Tibial nerve (tissue), 4 donors: ENCODE measurements at regions not wholly inside any gene's neighbourhood (a gene's known extent, or its start where the extent isn't known, plus 50 kb on each side); places are given as distances from the start of the nearest gene placed in this dataset.

Experiments
- DNase-seq, 2 donors: peaks; one replicate each; pipeline ENCODE4 v3.0.0-alpha.2; 2019; ENCODE audit warnings: low spot score in 2 of 2
- H3K27ac ChIP-seq, 4 donors: fragments of 200-600 bp; sonication (generic) in 3 of 4; one replicate each; pipeline ENCODE4 v1.5.1; 2017 to 2019; ENCODE audit warnings: mild to moderate bottlenecking in 1 of 4
- H3K27me3 ChIP-seq, 2 donors: fragments of 200-600 bp; sonication (generic) in 1 of 2; one replicate each; pipeline versions ENCODE4 v1.5.1 to v1.6.0; 2017 to 2019
- H3K36me3 ChIP-seq, 3 donors: fragments of 200-600 bp; sonication (generic); one replicate each; pipeline ENCODE4 v1.5.1; 2018 to 2019
- H3K4me1 ChIP-seq, 4 donors: fragments of 200-600 bp; sonication (generic) in 3 of 4; one replicate each; pipeline ENCODE4 v1.5.1; 2017 to 2019
- H3K4me3 ChIP-seq, 4 donors: fragments of 200-600 bp; sonication (generic) in 3 of 4; one replicate each; pipeline ENCODE4 v1.5.1; 2017 to 2019; ENCODE audit warnings: mild to moderate bottlenecking in 1 of 4, moderate library complexity in 1 of 4
- H3K9me3 ChIP-seq, 4 donors: fragments of 200-600 bp; sonication (generic) in 3 of 4; one replicate each; pipeline ENCODE4 v1.5.1; 2017 to 2019
- EP300 ChIP-seq, 2 donors: sonication (generic); formaldehyde crosslinking; IDR thresholded peaks; one replicate each; pipeline ENCODE4 v1.6.1; 2017; ENCODE audit warnings: antibody characterized with exemption in 2 of 2, mild to moderate bottlenecking in 1 of 2
- POLR2A ChIP-seq, 2 donors: fragments of 450-650 bp; IDR thresholded peaks; one replicate each; pipeline ENCODE4 v1.6.1; 2017; ENCODE audit warnings: antibody characterized with exemption in 2 of 2, mild to moderate bottlenecking in 2 of 2, moderate library complexity in 2 of 2
- WGBS, 2 donors: methylation state at CpG; one replicate each; pipeline ENCODE4 v1.1.5; 2018; 5-methylcytosine and 5-hydroxymethylcytosine counted together
- TF ChIP-seq, protein P1 (sequence below), 5 experiments: fragments of 200-600 bp in 3 of 5; fragments of 450-650 bp in 2 of 5; sonication (generic) in 3 of 5; IDR thresholded peaks; one replicate each; pipeline ENCODE4 v1.5.1; 2016 to 2019; ENCODE audit warnings: antibody characterized with exemption in 5 of 5, mild to moderate bottlenecking in 3 of 5, moderate library complexity in 2 of 5

DNA sequence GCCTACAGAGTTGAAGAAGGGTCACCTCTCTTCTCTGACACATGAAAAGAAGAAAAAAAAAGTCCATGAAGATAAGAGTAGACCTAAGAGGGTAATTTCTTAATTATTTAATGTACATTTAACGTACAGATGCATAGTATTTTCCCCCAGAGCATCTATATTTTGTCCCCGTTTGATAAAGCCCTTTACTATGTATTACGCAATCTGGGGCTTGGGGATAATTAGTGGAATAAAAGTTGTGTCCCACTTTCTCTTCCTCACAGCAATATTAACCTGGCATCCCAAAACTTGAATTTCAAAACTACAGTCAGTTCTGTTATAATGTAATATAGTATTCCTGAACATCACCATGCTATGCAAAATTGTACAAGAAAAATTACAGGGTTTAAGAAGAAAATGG lies 254.1 kb downstream of the SUCLG1 start:
- no peaks in the 10 kb centered on the region for H3K27me3 ChIP-seq
- TF ChIP-seq EP300 (IDR thresholded peaks at IDR 0.05) (no peak), POLR2A (IDR thresholded peaks at IDR 0.05) (no peak)
- TF ChIP-seq, protein P1, sequence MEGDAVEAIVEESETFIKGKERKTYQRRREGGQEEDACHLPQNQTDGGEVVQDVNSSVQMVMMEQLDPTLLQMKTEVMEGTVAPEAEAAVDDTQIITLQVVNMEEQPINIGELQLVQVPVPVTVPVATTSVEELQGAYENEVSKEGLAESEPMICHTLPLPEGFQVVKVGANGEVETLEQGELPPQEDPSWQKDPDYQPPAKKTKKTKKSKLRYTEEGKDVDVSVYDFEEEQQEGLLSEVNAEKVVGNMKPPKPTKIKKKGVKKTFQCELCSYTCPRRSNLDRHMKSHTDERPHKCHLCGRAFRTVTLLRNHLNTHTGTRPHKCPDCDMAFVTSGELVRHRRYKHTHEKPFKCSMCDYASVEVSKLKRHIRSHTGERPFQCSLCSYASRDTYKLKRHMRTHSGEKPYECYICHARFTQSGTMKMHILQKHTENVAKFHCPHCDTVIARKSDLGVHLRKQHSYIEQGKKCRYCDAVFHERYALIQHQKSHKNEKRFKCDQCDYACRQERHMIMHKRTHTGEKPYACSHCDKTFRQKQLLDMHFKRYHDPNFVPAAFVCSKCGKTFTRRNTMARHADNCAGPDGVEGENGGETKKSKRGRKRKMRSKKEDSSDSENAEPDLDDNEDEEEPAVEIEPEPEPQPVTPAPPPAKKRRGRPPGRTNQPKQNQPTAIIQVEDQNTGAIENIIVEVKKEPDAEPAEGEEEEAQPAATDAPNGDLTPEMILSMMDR (IDR thresholded peaks at IDR 0.05) = no peak
- no peaks in the 10 kb centered on the region for H3K36me3 ChIP-seq
- H3K27ac ChIP-seq = no peak overlapping the region
- no peaks in the 10 kb centered on the region for H3K4me1 ChIP-seq
- no peak for DNase-seq
- H3K4me3 ChIP-seq = no peak overlapping the region
- no peaks in the 10 kb centered on the region for H3K9me3 ChIP-seq
- WGBS, 2 donors = 86 to 89% methylated on average over 3 of the region's 3 CpGs

DNA sequence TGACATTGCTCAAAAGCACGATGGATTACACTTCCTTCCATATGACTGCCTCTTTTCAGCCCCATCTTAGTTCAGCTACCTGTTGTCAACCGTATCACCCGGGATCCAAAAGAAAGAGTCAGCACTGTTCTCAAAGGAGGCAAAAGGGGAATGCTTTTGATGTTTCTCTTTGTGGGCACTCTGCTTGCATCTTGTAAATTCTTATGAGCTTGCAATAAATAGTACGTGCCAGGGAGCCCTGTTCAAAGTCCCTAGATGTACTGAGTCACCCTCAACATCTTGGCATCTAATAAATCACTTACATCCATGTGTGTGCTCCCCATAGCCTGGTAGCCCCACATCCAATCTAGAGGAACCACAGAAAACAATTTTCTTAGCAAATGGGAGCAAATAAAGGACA lies 256.9 kb downstream of the SUCLG1 start:
- 77 to 84% methylated on average over 4 of the region's 4 CpGs for WGBS, 2 donors

DNA sequence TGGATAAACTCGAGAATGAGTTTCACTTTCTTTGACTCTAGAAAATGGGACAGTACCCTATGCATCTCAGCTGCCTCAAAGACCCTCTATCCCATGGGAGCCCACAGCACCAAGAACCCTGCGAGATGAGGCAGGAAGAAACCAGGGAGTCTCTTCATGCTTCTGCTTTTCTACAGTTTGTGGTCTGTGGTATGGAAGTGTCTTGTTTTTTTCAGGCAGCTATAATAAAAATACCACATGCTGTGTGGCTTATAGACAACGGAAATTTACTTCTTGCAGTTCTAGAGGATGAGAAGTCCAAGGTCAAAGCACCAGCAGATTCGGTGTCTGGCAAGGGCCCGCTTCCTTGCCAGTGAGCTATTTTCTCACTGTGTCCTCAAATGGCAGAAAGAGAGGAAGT lies 257.9 kb downstream of the SUCLG1 start:
- Histone ChIP-seq H3K4me1 (no peaks in the 10 kb centered on the region), H3K27ac (no peak overlapping the region), H3K36me3 (no peaks in the 10 kb centered on the region), H3K4me3 (no peak overlapping the region), H3K27me3 (no peaks in the 10 kb centered on the region), H3K9me3 (no peaks in the 10 kb centered on the region)
- 82% methylated on average over 5 of the region's 5 CpGs for WGBS, 2 donors
- no peak for DNase-seq
- TF ChIP-seq EP300 (IDR thresholded peaks at IDR 0.05) = no peak

More for the DNA sequence above, 256.9 kb downstream of the SUCLG1 start:
- Histone ChIP-seq H3K4me3 (no peak overlapping the region), H3K27me3 (no peaks in the 10 kb centered on the region), H3K9me3 (no peaks in the 10 kb centered on the region), H3K4me1 (no peaks in the 10 kb centered on the region), H3K36me3 (no peaks in the 10 kb centered on the region), H3K27ac (no peak overlapping the region)
- TF ChIP-seq POLR2A (IDR thresholded peaks at IDR 0.05) = no peak
- no peak for TF ChIP-seq EP300 (IDR thresholded peaks at IDR 0.05)
- TF ChIP-seq, protein P1 (IDR thresholded peaks at IDR 0.05) = no peak
- no peak for DNase-seq

DNA sequence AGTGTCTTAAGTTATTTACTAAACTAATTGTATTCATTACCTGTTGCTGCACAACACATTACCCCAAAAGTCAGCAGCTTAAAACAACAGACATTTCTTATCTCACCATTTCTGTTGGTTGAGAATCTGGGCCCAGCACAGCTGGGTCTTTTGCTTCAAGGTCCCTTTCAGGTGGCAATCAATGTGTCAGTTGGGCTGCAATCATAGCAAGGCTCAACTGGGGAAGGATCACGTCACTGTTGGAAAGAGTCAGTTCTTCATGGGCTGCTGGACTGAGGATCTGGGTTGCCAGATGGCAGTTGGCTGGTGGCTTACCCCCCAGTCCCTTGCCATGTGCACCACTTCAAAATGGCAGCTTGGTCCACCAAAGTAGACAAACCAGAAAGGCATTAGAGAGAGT lies 261.2 kb downstream of the SUCLG1 start:
- H3K9me3 ChIP-seq = no peaks in the 10 kb centered on the region
- DNase-seq = no peak
- no peak overlapping the region for H3K27ac ChIP-seq
- H3K4me1 ChIP-seq = no peaks in the 10 kb centered on the region
- TF ChIP-seq, protein P1 (IDR thresholded peaks at IDR 0.05) = no peak
- no peak for TF ChIP-seq POLR2A (IDR thresholded peaks at IDR 0.05)
- TF ChIP-seq EP300 (IDR thresholded peaks at IDR 0.05) = no peak
- no peaks in the 10 kb centered on the region for H3K27me3 ChIP-seq
- no peak overlapping the region for H3K4me3 ChIP-seq
- H3K36me3 ChIP-seq = no peaks in the 10 kb centered on the region
- WGBS, 2 donors = 100% methylated on average over 1 of the region's 1 CpG

DNA sequence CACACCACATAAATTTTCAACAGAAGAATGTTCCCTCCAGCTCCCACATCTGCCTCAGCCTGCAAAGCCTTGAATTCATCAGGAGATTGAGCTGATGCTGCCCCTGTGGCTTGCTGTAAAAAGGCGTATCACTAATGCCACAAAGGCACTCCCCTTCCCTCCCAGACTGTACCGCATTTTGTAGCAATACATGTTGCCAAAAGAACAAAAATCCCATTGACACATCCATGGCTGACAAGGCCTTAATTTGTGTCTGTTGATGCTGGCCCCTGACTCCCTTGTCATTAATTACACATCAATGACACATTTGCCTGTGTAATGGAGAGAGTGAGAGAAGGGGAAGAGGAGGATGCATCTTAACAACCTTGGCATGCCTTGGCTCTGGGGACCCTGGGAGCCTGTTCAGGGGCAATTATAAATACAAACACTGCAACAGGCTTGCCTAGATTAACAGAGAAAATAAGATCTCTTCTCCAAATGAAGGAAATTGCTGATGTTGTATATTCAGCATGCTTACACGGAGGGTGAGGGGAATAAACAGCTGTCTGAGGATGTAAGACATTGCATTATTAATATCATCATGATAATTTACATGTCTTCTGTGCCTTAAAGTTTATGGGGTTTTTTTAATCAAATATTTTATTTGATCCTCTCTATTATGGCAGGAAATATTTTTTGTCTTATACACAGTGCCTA lies 264.0 kb downstream of the SUCLG1 start:
- Histone ChIP-seq H3K9me3 (no peaks in the 10 kb centered on the region), H3K27me3 (no peaks in the 10 kb centered on the region), H3K4me3 (no peak overlapping the region), H3K27ac (no peak overlapping the region), H3K4me1 (no peaks in the 10 kb centered on the region), H3K36me3 (no peaks in the 10 kb centered on the region)
- 24% methylated on average over 3 of the region's 3 CpGs for WGBS, 2 donors
- DNase-seq = no peak
- TF ChIP-seq POLR2A (IDR thresholded peaks at IDR 0.05) (no peak), EP300 (IDR thresholded peaks at IDR 0.05) (no peak)
- TF ChIP-seq, protein P1 (IDR thresholded peaks at IDR 0.05) = no peak
